Duodenal mucosa (tissue), 2 donors: ENCODE measurements at regions not wholly inside any gene's neighbourhood (a gene's known extent, or its start where the extent isn't known, plus 50 kb on each side); places are given as distances from the start of the nearest gene placed in this dataset.

ENCODE experiments used
- H3K27ac ChIP-seq: one replicate; pipeline ENCODE4 v1.7.0; 2013; ENCODE audit warnings: low read depth, low read length
- H3K27me3 ChIP-seq, 2 donors: one replicate each; pipeline ENCODE4 v1.7.0; 2013; ENCODE audit warnings: low read length in 2 of 2, control low read depth in 1 of 2; ENCODE audit not compliant: insufficient read depth in 2 of 2, control insufficient read depth in 1 of 2
- H3K36me3 ChIP-seq, 2 donors: one replicate each; pipeline ENCODE4 v1.7.0; 2013; ENCODE audit warnings: low read length in 2 of 2, control low read depth in 1 of 2; ENCODE audit not compliant: insufficient read depth in 2 of 2, control insufficient read depth in 1 of 2
- H3K4me1 ChIP-seq, 2 donors: one replicate each; pipeline ENCODE4 v1.7.0; 2013; ENCODE audit warnings: low read length in 2 of 2, control low read depth in 1 of 2; ENCODE audit not compliant: insufficient read depth in 2 of 2, control insufficient read depth in 1 of 2
- H3K4me3 ChIP-seq, 2 donors: one replicate each; pipeline ENCODE4 v1.7.0; 2013; ENCODE audit warnings: low read length in 2 of 2, low read depth in 1 of 2
- H3K9ac ChIP-seq, 2 donors: one replicate each; pipeline ENCODE4 v1.7.0; 2013; ENCODE audit warnings: low read length in 2 of 2, low read depth in 1 of 2
- H3K9me3 ChIP-seq, 2 donors: one replicate each; pipeline ENCODE4 v1.7.0; 2013; ENCODE audit warnings: low read length in 2 of 2, control low read depth in 1 of 2; ENCODE audit not compliant: control insufficient read depth in 1 of 2

GRCh38 chr2:177326591-177326990 is 62.1 kb upstream of the NFE2L2 start:
- no peaks in the 10 kb centered on the region for H3K36me3 ChIP-seq
- no peaks in the 10 kb centered on the region for H3K27me3 ChIP-seq
- no peaks in the 10 kb centered on the region for H3K9me3 ChIP-seq
- no peak overlapping the region for H3K27ac ChIP-seq
- H3K4me1 ChIP-seq: peaks cover 41 to 77% of the 10 kb centered on the region in 2 donors
- no peak overlapping the region for H3K4me3 ChIP-seq
- no peak overlapping the region for H3K9ac ChIP-seq

GRCh38 chr2:177327009-177327408 is 62.5 kb upstream of the NFE2L2 start:
- H3K9me3 ChIP-seq: no peaks in the 10 kb centered on the region
- no peak overlapping the region for H3K4me3 ChIP-seq
- H3K9ac ChIP-seq: no peak overlapping the region
- H3K27ac ChIP-seq: no peak overlapping the region
- H3K27me3 ChIP-seq: no peaks in the 10 kb centered on the region
- no peaks in the 10 kb centered on the region for H3K36me3 ChIP-seq
- H3K4me1 ChIP-seq: peaks cover 44 to 81% of the 10 kb centered on the region in 2 donors

GRCh38 chr2:177328056-177328455 is 63.5 kb upstream of the NFE2L2 start:
- Histone ChIP-seq H3K27me3 (no peaks in the 10 kb centered on the region), H3K27ac (no peak overlapping the region), H3K4me1 (peaks cover 37 to 80% of the 10 kb centered on the region in 2 donors), H3K4me3 (no peak overlapping the region), H3K9ac (no peak overlapping the region), H3K9me3 (no peaks in the 10 kb centered on the region), H3K36me3 (no peaks in the 10 kb centered on the region)

GRCh38 chr2:177329064-177329463 is 63.5 kb upstream of the AGPS start:
- Histone ChIP-seq H3K27me3 (no peaks in the 10 kb centered on the region), H3K36me3 (no peaks in the 10 kb centered on the region), H3K9ac (no peak overlapping the region), H3K27ac (no peak overlapping the region), H3K4me1 (peaks cover 34 to 70% of the 10 kb centered on the region in 2 donors), H3K9me3 (no peaks in the 10 kb centered on the region), H3K4me3 (no peak overlapping the region)

GRCh38 chr2:177331466-177331997 is 61.0 kb upstream of the AGPS start:
- Histone ChIP-seq H3K27me3 (no peaks in the 10 kb centered on the region), H3K27ac (no peak overlapping the region), H3K9me3 (no peaks in the 10 kb centered on the region), H3K9ac (peak overlapping the region; percentile 35 to 43), H3K4me1 (peaks cover 16 to 45% of the 10 kb centered on the region in 2 donors), H3K36me3 (no peaks in the 10 kb centered on the region), H3K4me3 (peak overlapping the region in 1 of 2 donors; percentile 32)

DNA sequence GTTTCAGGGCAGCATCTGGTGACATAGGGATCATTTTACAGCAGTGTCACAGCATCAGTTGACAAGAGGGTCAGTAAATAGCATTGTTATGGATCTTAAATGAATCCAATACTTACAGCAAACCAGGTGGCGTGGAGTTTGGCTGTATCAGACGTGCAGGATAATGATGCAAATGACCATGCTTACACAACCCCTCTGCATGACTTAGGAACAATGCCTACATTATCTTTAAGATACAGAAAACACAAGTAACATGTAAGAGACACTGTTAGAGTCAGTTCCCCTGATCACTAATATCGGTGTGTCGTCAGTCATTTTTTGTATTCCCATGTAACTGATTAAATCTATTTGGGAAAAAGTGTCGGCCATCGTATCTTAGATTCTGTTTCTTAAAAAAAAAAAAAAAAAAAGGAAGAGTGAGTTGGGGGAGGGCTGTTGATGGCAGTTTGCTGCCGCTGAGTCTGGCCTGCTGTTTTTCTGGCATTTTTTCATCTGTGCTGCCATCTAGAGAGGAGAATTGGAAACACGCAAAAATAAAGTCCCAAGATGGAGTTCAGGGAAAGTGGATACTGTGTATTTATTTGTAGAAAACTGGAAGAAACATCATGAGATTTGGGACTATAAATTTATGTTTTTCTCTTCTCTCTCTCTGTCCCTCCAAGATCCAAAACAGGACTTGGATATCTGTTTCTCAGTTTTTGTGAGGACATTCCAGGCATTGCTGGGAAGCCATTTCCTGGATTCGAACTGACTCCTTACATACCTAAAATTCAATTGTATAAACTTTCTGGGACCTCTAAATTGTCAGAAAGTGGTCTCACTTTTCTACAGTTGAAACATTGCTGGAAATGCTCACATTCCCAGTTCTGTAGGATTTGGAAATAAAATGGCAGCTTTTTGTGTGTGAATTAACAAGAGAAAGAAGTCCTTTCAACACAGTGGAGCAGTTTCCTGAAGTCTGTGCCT is 60.3 kb upstream of the AGPS start:
- Histone ChIP-seq H3K27ac (peak overlapping the region; percentile 42), H3K4me3 (peak overlapping the region; percentile 32), H3K36me3 (no peaks in the 10 kb centered on the region), H3K27me3 (no peaks in the 10 kb centered on the region), H3K9me3 (no peaks in the 10 kb centered on the region), H3K4me1 (peaks cover 16 to 37% of the 10 kb centered on the region in 2 donors), H3K9ac (peak overlapping the region; percentile 35 to 43)

DNA sequence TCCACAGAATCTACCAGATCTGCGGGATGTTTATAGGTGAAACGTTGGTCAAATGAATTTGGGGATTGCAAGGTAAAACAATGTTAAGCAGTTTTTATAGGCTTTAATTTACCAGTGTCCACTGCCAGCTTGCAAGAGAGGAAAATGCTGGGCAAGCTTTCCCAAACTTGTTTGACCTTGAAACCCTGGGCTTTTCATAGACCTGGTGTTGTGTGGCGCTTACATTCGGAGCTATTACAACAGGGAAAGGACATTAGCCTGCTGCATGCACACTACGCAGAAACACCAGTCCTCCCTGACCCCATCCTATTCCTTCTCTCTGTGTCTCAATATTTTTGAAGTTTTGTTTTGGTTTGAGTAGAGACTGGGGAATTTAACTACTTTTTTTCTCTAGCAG is 59.6 kb upstream of the AGPS start:
- no peak overlapping the region for H3K9ac ChIP-seq
- H3K4me3 ChIP-seq: no peak overlapping the region
- H3K27me3 ChIP-seq: no peaks in the 10 kb centered on the region
- no peaks in the 10 kb centered on the region for H3K9me3 ChIP-seq
- no peak overlapping the region for H3K27ac ChIP-seq
- H3K36me3 ChIP-seq: no peaks in the 10 kb centered on the region
- peaks cover 16 to 33% of the 10 kb centered on the region in 2 donors for H3K4me1 ChIP-seq

DNA sequence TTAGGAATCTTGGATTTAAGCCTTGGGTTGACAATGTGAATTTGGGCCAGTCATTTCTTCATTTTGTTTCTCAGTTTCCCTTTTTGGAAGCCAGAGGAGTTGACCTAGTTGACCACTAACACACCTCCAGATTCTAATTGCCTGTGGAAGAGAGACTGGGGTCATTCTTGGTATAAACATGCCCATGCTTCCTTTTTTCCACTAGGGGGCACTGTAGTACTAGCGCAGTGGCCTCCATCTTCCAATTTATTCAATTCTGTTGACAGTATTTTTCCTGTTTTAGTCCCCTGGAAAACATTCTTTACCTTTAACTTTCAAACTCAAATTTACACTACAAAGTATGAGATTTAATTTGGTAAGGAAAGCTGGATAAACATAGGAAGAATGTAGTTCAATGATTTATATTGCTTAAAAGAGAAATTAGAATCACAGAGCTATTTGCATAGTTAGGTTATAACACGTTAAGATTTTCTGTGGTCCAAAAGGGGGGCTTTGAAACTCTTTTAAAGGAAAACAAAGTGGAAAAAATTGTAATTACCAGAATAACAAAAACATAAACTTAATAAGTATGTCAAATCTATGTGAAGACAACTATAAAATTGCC is 57.5 kb upstream of the AGPS start:
- H3K36me3 ChIP-seq: no peaks in the 10 kb centered on the region
- no peaks in the 10 kb centered on the region for H3K27me3 ChIP-seq
- H3K4me1 ChIP-seq: peaks cover 10 to 20% of the 10 kb centered on the region in 2 donors
- no peak overlapping the region for H3K27ac ChIP-seq
- H3K4me3 ChIP-seq: no peak overlapping the region
- H3K9ac ChIP-seq: no peak overlapping the region
- H3K9me3 ChIP-seq: no peaks in the 10 kb centered on the region

DNA sequence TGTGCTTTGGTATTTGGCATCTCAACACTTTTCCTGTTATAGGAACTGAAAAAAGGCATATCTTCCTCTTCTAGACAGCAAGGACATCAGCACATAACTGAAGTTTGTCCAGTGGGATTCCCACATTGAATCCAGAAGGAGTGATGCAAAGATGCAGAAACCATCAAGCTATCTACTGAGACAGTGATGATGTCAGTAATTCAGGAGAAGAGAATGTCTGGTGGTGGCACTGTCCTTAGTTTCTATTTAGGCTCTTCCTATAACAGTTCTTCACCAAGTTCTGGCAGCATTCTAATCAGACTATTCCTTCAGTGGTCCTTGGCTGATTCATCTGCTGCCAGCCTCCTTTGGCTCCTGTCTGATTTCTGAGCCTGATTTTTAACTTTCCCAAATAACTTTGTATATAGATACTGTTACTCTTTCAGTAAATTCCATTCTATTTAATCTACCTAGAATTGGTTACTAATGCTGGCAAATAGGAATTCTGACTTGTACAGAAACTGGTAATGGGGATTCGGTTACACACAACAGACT is 56.6 kb upstream of the AGPS start:
- Histone ChIP-seq H3K4me3 (no peak overlapping the region), H3K36me3 (no peaks in the 10 kb centered on the region), H3K27me3 (no peaks in the 10 kb centered on the region), H3K9ac (no peak overlapping the region), H3K9me3 (no peaks in the 10 kb centered on the region), H3K4me1 (peaks cover 4 to 13% of the 10 kb centered on the region in 2 donors), H3K27ac (no peak overlapping the region)

DNA sequence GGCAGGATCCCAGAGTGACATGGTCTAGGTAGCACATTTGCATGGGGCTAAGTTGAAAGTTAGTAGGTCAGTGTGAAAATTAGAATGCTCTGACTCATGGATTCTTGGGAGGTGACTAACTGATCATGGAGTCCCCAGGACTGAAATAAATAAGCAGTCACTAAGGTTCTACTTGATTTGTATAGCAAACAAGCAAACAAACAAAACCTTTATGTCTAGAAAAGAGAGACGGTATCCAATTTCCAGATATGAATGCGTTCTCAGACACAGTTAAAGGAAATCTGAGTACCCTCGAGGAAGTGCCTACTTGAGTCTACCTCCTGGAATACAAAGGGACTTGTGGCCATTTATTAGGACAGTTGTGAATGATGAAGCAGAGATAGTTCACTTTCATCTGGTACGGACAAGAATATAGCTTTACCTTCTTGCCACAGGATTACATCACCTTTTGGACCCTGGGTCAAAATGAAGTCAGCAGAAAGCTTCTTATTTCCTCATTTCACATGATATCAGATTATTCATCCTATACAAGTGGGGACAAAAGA is 54.3 kb upstream of the AGPS start:
- no peak overlapping the region for H3K9ac ChIP-seq
- no peaks in the 10 kb centered on the region for H3K4me1 ChIP-seq
- no peak overlapping the region for H3K27ac ChIP-seq
- no peak overlapping the region for H3K4me3 ChIP-seq
- H3K27me3 ChIP-seq: no peaks in the 10 kb centered on the region
- no peaks in the 10 kb centered on the region for H3K36me3 ChIP-seq
- no peaks in the 10 kb centered on the region for H3K9me3 ChIP-seq
